Transverse colon (tissue), 4 donors: ENCODE measurements at regions not wholly inside any gene's neighbourhood (a gene's known extent, or its start where the extent isn't known, plus 50 kb on each side); places are given as distances from the start of the nearest gene placed in this dataset.

Experiments
- DNase-seq: peaks from one replicate; pipeline ENCODE4 v3.0.0-alpha.2; 2019
- H3K27ac ChIP-seq, 4 donors: fragments of 200-600 bp; sonication (generic); 2 replicates each; pipeline ENCODE4 v1.5.1; 2016 to 2018; ENCODE audit warnings: inconsistent platforms in 4 of 4
- H3K27me3 ChIP-seq: fragments of 200-600 bp; sonication (generic); 2 replicates; pipeline ENCODE4 v1.5.1; 2017; ENCODE audit warnings: inconsistent platforms
- H3K36me3 ChIP-seq, 4 donors: fragments of 200-600 bp; sonication (generic); 2 replicates each; pipeline ENCODE4 v1.5.1; 2017 to 2019; ENCODE audit warnings: inconsistent platforms in 4 of 4
- H3K4me1 ChIP-seq, 4 donors: fragments of 200-600 bp; sonication (generic); 2 replicates each; pipeline ENCODE4 v1.5.1; 2017 to 2020; ENCODE audit warnings: inconsistent platforms in 4 of 4
- H3K4me3 ChIP-seq, 4 donors: fragments of 200-600 bp; sonication (generic); 1 replicate in 1 of 4; 2 replicates in 3 of 4; pipeline versions ENCODE4 v1.5.1 to v1.6.1; 2017 to 2019; ENCODE audit warnings: inconsistent platforms in 4 of 4
- H3K9me3 ChIP-seq, 2 donors: fragments of 200-600 bp; sonication (generic); 2 replicates each; pipeline ENCODE4 v1.5.1; 2017 to 2019; ENCODE audit warnings: inconsistent platforms in 2 of 2
- CTCF ChIP-seq, 5 experiments: fragments of 200-600 bp in 3 of 5; fragments of 450-650 bp in 2 of 5; sonication (generic) in 3 of 5; IDR thresholded peaks; 1 replicate in 2 of 5; 2 replicates in 3 of 5; pipeline ENCODE4 v1.5.1; 2016 to 2017; ENCODE audit warnings: antibody characterized with exemption in 5 of 5, inconsistent platforms in 3 of 5, mild to moderate bottlenecking in 2 of 5, moderate library complexity in 1 of 5
- EP300 ChIP-seq: sonication (generic); formaldehyde crosslinking; IDR thresholded peaks from one replicate; pipeline ENCODE4 v1.6.1; 2017; ENCODE audit warnings: antibody characterized with exemption, low read depth
- POLR2A ChIP-seq: fragments of 450-650 bp; IDR thresholded peaks from one replicate; pipeline ENCODE4 v1.6.1; 2016; ENCODE audit warnings: antibody characterized with exemption, mild to moderate bottlenecking, moderate library complexity
- POLR2AphosphoS5 ChIP-seq, 3 donors: sonication (generic); formaldehyde crosslinking; IDR thresholded peaks; one replicate each; pipeline ENCODE4 v1.6.1; 2016; ENCODE audit warnings: antibody characterized with exemption in 3 of 3
- WGBS, 2 donors: methylation state at CpG; one replicate each; pipeline ENCODE4 v1.1.5; 2018; ENCODE audit warnings: low coverage in 1 of 2; 5-methylcytosine and 5-hydroxymethylcytosine counted together
- in situ Hi-C, 4 donors: fragments of 200-750 bp; cut with MboI; loops; one replicate each; pipeline versions ENCODE4 v1.15.0 to v1.15.1; 2017; ENCODE audit warnings: low sequenced_read_pairs in 3 of 4, low pct_ligation_motif_present in 1 of 4, low pct_unique_long_range_greater_than_20kb in 1 of 4
- intact Hi-C: fragments of 100-400 bp; cut with DNase I; formaldehyde crosslinking; loops from one replicate; pipeline ENCODE4 v1.15.1; 2023; ENCODE audit warnings: low total_unique reads

- H3K27me3 ChIP-seq: no peaks in the 10 kb centered on the region
- 33 to 47% methylated on average over 2 to 7 of the region's 7 CpGs for WGBS, 2 donors
- in situ Hi-C loops (no loop called here), intact Hi-C loops (no loop called here)
- no peak for DNase-seq
- peaks cover 4 to 14% (median 9%) of the 10 kb centered on the region in 4 donors for H3K4me1 ChIP-seq
- no peak overlapping the region for H3K4me3 ChIP-seq
- no peaks in the 10 kb centered on the region for H3K36me3 ChIP-seq
- TF ChIP-seq EP300: no peak
- no peak for TF ChIP-seq CTCF (IDR thresholded peaks at IDR 0.05)
- TF ChIP-seq POLR2A: no peak
- TF ChIP-seq POLR2AphosphoS5 (IDR thresholded peaks at IDR 0.05): no peak
- H3K27ac ChIP-seq: no peak overlapping the region
- no peaks in the 10 kb centered on the region for H3K9me3 ChIP-seq
Observed at GRCh38 chr10:78594559-78595268, 474.1 kb upstream of the ZMIZ1 start.

GRCh38 chr10:78595269-78595619, 473.5 kb upstream of the ZMIZ1 start:
- in situ Hi-C loops (no loop called here), intact Hi-C loops (no loop called here)
- H3K27ac ChIP-seq: no peak overlapping the region
- WGBS, 2 donors: 43% methylated on average over 5 of the region's 5 CpGs; no CpG with 5 or more reads in 1 of the 2 donors
- no peak for DNase-seq
- no peak overlapping the region for H3K4me3 ChIP-seq
- H3K27me3 ChIP-seq: no peaks in the 10 kb centered on the region
- peaks cover 4 to 10% (median 7%) of the 10 kb centered on the region in 4 donors for H3K4me1 ChIP-seq
- no peak for TF ChIP-seq POLR2AphosphoS5 (IDR thresholded peaks at IDR 0.05)
- no peak for TF ChIP-seq CTCF (IDR thresholded peaks at IDR 0.05)
- TF ChIP-seq POLR2A: no peak
- TF ChIP-seq EP300: no peak
- H3K36me3 ChIP-seq: no peaks in the 10 kb centered on the region
- H3K9me3 ChIP-seq: no peaks in the 10 kb centered on the region

GRCh38 chr10:78596556-78596955, 472.2 kb upstream of the ZMIZ1 start:
- in situ Hi-C loops (no loop called here), intact Hi-C loops (no loop called here)
- H3K27ac ChIP-seq: no peak overlapping the region
- H3K4me1 ChIP-seq: peaks cover 4 to 10% (median 7%) of the 10 kb centered on the region in 4 donors
- H3K27me3 ChIP-seq: no peaks in the 10 kb centered on the region
- WGBS, 2 donors: 79% methylated on average over 2 of the region's 2 CpGs; no CpG with 5 or more reads in 1 of the 2 donors
- DNase-seq: no peak
- TF ChIP-seq EP300: no peak
- TF ChIP-seq POLR2AphosphoS5 (IDR thresholded peaks at IDR 0.05): no peak
- TF ChIP-seq CTCF (IDR thresholded peaks at IDR 0.05): no peak
- TF ChIP-seq POLR2A: no peak
- H3K4me3 ChIP-seq: no peak overlapping the region
- H3K36me3 ChIP-seq: no peaks in the 10 kb centered on the region
- no peaks in the 10 kb centered on the region for H3K9me3 ChIP-seq

- Histone ChIP-seq H3K4me3 (no peak overlapping the region), H3K4me1 (peaks cover 4 to 10% (median 7%) of the 10 kb centered on the region in 4 donors), H3K36me3 (no peaks in the 10 kb centered on the region), H3K27me3 (no peaks in the 10 kb centered on the region), H3K27ac (no peak overlapping the region), H3K9me3 (no peaks in the 10 kb centered on the region)
- DNase-seq: no peak
- TF ChIP-seq EP300: no peak
- no peak for TF ChIP-seq POLR2A
- TF ChIP-seq CTCF (IDR thresholded peaks at IDR 0.05): no peak
- no peak for TF ChIP-seq POLR2AphosphoS5 (IDR thresholded peaks at IDR 0.05)
- intact Hi-C loops: no loop called here
- WGBS, 2 donors: 81 to 83% methylated on average over 1 to 11 of the region's 11 CpGs
- in situ Hi-C loops: no loop called here
Observed at GRCh38 chr10:78597796-78598555, 470.8 kb upstream of the ZMIZ1 start.
